HG03571 (cell line): ENCODE measurements at regions not wholly inside any gene's neighbourhood (a gene's known extent, or its start where the extent isn't known, plus 50 kb on each side); places are given as distances from the start of the nearest gene placed in this dataset.
"Not testable (repeated sequence)": the region's sequence is repeated elsewhere in the genome, so short reads cannot be mapped to it uniquely, and the experiment has no call there.

Experiments
- ATAC-seq: cut with Tn5 transposase; IDR thresholded peaks from one replicate; pipeline ENCODE4 v1.9.1; 2021; ENCODE audit not compliant: unreplicated experiment

GRCh38 chr5:130845049-130845765, 319.8 kb downstream of the HINT1 start:
- no peak for ATAC-seq

- ATAC-seq, result no peak
Observed at GRCh38 chr5:130836729-130837649, 328.1 kb downstream of the HINT1 start.

- ATAC-seq, result not testable (repeated sequence)
Observed at GRCh38 chr5:130817598-130818384, 347.3 kb downstream of the HINT1 start.

- ATAC-seq, result no peak
Observed at GRCh38 chr5:130815246-130815645, 349.8 kb downstream of the HINT1 start.

GRCh38 chr5:130808691-130809090, 356.4 kb downstream of the HINT1 start:
- ATAC-seq, result no peak

GRCh38 chr5:130805648-130806047, 359.4 kb downstream of the HINT1 start:
- ATAC-seq, result no peak

GRCh38 chr5:130805036-130805435, 360.0 kb downstream of the HINT1 start:
- no peak for ATAC-seq

- ATAC-seq, result no peak
Observed at GRCh38 chr5:130801963-130802362, 363.1 kb downstream of the HINT1 start.

GRCh38 chr5:130799015-130799414, 366.0 kb downstream of the HINT1 start:
- ATAC-seq, result no peak

- ATAC-seq, result no peak
Observed at GRCh38 chr5:130797303-130797702, 367.8 kb downstream of the HINT1 start.

- ATAC-seq, result no peak
Observed at GRCh38 chr5:130796902-130797301, 368.2 kb downstream of the HINT1 start.

GRCh38 chr5:130796032-130796431, 369.0 kb downstream of the HINT1 start:
- ATAC-seq, result no peak

- ATAC-seq, result no peak
Observed at GRCh38 chr5:130795037-130795436, 370.0 kb downstream of the HINT1 start.

- ATAC-seq, result no peak
Observed at GRCh38 chr5:130777794-130778193, 387.3 kb downstream of the HINT1 start.

GRCh38 chr5:130773813-130774212, 391.2 kb downstream of the HINT1 start:
- no peak for ATAC-seq

GRCh38 chr5:130762031-130762430, 403.0 kb downstream of the HINT1 start:
- no peak for ATAC-seq

GRCh38 chr5:130759061-130759460, 406.0 kb downstream of the HINT1 start:
- ATAC-seq, result no peak

- no peak for ATAC-seq
Observed at GRCh38 chr5:130747556-130747955, 417.5 kb downstream of the HINT1 start.

- ATAC-seq, result not testable (repeated sequence)
Observed at GRCh38 chr5:130746641-130747040, 418.4 kb downstream of the HINT1 start.

- ATAC-seq, result no peak
Observed at GRCh38 chr5:130743092-130743491, 422.0 kb downstream of the HINT1 start.

GRCh38 chr5:130740047-130740569, 424.9 kb downstream of the HINT1 start:
- no peak for ATAC-seq
